SJCRH30 (cell line): ENCODE measurements at regions not wholly inside any gene's neighbourhood (a gene's known extent, or its start where the extent isn't known, plus 50 kb on each side); places are given as distances from the start of the nearest gene placed in this dataset.

Experiments
- DNase-seq, 2 experiments: peaks; one replicate each; pipeline ENCODE4 v3.0.0-alpha.2; 2015 to 2020
- H3K27ac ChIP-seq: fragments of 250-450 bp; sonication (Bioruptor Pico); 2 replicates; pipeline ENCODE4 v1.5.1; 2020; ENCODE audit warnings: mild to moderate bottlenecking, moderate library complexity
- H3K27me3 ChIP-seq: fragments of 250-450 bp; sonication (Bioruptor Pico); 2 replicates; pipeline ENCODE4 v1.5.1; 2020; ENCODE audit warnings: mild to moderate bottlenecking, moderate library complexity
- H3K36me3 ChIP-seq: fragments of 250-450 bp; sonication (Bioruptor Pico); 2 replicates; pipeline ENCODE4 v1.5.1; 2020; ENCODE audit warnings: mild to moderate bottlenecking, moderate library complexity
- H3K4me1 ChIP-seq: fragments of 250-450 bp; sonication (Bioruptor Pico); 2 replicates; pipeline ENCODE4 v1.5.1; 2020; ENCODE audit warnings: mild to moderate bottlenecking, moderate library complexity
- H3K4me3 ChIP-seq: fragments of 250-450 bp; sonication (Bioruptor Pico); 2 replicates; pipeline ENCODE4 v1.5.1; 2020; ENCODE audit warnings: mild to moderate bottlenecking, moderate library complexity
- H3K9me3 ChIP-seq: fragments of 250-450 bp; sonication (Bioruptor Pico); replicated peaks from 2 replicates; pipeline ENCODE4 v1.5.1; 2020; ENCODE audit warnings: mild to moderate bottlenecking, moderate library complexity

DNA sequence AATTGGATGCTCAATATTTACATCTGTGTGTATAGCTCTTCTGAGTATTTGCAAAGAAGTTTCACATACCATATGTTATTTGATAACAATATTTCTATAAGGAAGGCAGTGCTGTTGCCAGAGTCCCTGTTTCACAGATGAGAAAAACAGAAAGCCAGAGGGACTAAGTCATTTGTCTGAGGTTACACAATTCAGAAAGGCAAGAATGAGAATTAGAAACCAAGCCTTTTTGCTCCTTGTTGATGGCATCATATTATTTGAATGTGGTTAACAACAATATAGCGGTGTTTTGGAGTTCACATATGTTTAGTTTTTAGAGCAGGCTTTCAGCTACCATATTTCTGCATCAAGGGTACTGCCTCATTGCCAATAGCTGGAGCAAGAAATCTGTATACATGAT is 110.9 kb upstream of the PRLR start:
- H3K27ac ChIP-seq, result no peak overlapping the region
- no peaks in the 10 kb centered on the region for H3K4me1 ChIP-seq
- H3K36me3 ChIP-seq, result no peaks in the 10 kb centered on the region
- no peaks in the 10 kb centered on the region for H3K27me3 ChIP-seq
- no peak for DNase-seq
- H3K4me3 ChIP-seq, result no peak overlapping the region
- H3K9me3 ChIP-seq, result no peaks in the 10 kb centered on the region

GRCh38 chr5:35339616-35340100 is 109.4 kb upstream of the PRLR start:
- Histone ChIP-seq H3K9me3 (no peaks in the 10 kb centered on the region), H3K36me3 (no peaks in the 10 kb centered on the region), H3K27me3 (no peaks in the 10 kb centered on the region), H3K27ac (no peak overlapping the region), H3K4me3 (no peak overlapping the region), H3K4me1 (no peaks in the 10 kb centered on the region)
- DNase-seq, result no peak

DNA sequence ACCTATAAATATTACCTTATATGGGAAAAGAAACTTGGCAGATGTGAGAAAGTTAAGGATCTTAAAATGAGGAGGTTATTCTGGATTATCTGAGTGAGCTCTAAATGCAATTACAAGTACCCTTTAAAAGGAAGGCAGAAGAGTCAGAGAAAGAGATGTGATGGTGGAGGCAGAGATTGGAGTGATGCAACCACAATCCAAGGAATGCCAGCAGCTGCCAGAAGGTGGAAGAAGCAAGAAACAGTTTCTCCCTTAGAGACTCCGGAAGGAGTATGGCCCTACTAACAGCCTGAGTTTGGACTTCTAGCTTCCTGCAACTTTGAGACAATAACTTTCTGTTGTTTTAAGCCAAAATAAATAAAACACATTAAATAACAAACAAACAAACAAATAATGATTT is 108.7 kb upstream of the PRLR start:
- H3K27ac ChIP-seq, result no peak overlapping the region
- no peaks in the 10 kb centered on the region for H3K4me1 ChIP-seq
- no peaks in the 10 kb centered on the region for H3K27me3 ChIP-seq
- H3K9me3 ChIP-seq, result no peaks in the 10 kb centered on the region
- H3K36me3 ChIP-seq, result no peaks in the 10 kb centered on the region
- no peak for DNase-seq
- no peak overlapping the region for H3K4me3 ChIP-seq

DNA sequence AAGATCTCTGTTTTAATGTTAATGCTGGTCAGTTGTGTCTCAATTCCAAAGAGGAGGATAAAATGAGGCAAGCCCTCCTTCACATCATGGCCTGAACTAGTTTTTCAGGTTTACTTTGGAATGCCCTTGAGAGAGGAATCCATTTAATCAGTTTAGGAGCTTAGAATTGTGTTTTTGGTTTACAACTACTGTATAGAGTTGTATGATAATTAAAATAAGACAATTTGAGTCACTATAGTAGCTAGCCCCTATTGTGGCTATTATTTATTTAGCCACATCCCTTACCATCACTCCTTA is 107.8 kb upstream of the PRLR start:
- no peaks in the 10 kb centered on the region for H3K9me3 ChIP-seq
- no peak overlapping the region for H3K27ac ChIP-seq
- no peaks in the 10 kb centered on the region for H3K27me3 ChIP-seq
- no peaks in the 10 kb centered on the region for H3K36me3 ChIP-seq
- no peak for DNase-seq
- H3K4me1 ChIP-seq, result no peaks in the 10 kb centered on the region
- H3K4me3 ChIP-seq, result no peak overlapping the region

GRCh38 chr5:35337340-35338156 is 107.3 kb upstream of the PRLR start:
- no peak for DNase-seq
- no peaks in the 10 kb centered on the region for H3K27me3 ChIP-seq
- H3K4me1 ChIP-seq, result no peaks in the 10 kb centered on the region
- no peak overlapping the region for H3K4me3 ChIP-seq
- H3K9me3 ChIP-seq, result no peaks in the 10 kb centered on the region
- no peak overlapping the region for H3K27ac ChIP-seq
- no peaks in the 10 kb centered on the region for H3K36me3 ChIP-seq

GRCh38 chr5:35336230-35336629 is 105.9 kb upstream of the PRLR start:
- no peak overlapping the region for H3K27ac ChIP-seq
- no peak overlapping the region for H3K4me3 ChIP-seq
- no peak for DNase-seq
- H3K4me1 ChIP-seq, result no peaks in the 10 kb centered on the region
- H3K27me3 ChIP-seq, result no peaks in the 10 kb centered on the region
- no peaks in the 10 kb centered on the region for H3K9me3 ChIP-seq
- H3K36me3 ChIP-seq, result no peaks in the 10 kb centered on the region

DNA sequence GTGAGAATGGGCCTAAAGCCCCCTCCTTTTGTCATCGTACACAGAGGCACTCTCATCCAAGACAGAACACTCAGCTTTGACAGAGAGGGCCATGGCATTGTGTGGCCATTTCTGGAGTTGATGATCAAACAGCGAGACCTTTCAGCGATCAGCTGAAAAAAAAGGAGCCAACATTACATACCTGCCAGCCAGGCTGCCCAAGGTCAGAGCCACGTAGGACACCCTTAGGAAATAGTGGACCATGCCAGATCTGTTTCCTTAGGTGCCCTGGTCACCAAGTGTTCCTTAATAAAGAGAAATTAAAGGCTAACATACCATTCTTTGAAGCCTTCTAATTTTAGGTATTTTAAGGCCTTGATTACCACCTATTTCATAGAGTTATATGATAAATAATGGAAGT is 105.5 kb upstream of the PRLR start:
- Histone ChIP-seq H3K4me3 (no peak overlapping the region), H3K36me3 (no peaks in the 10 kb centered on the region), H3K27ac (no peak overlapping the region), H3K9me3 (no peaks in the 10 kb centered on the region), H3K4me1 (no peaks in the 10 kb centered on the region), H3K27me3 (no peaks in the 10 kb centered on the region)
- DNase-seq, result no peak

DNA sequence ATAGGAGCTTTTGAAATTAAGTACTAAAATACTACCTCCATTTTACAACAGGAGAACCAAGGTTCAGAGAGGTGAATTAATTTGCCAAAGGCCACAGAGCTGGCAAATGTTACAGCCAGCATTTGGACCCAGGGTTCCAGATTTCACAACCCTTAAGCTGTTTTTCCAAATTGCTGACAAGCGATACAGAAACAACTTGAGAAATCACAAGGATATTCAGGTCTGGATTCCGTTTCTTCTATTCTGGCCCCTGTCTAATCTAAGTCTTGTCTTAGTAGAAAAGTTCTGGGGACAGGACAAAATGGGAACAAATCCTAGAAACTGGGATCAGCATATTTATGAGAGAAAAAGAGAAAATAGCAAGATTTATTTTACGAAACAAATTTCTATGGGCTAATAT is 103.1 kb upstream of the PRLR start:
- Histone ChIP-seq H3K36me3 (no peaks in the 10 kb centered on the region), H3K27me3 (no peaks in the 10 kb centered on the region)

GRCh38 chr5:35331956-35332950 is 102.0 kb upstream of the PRLR start:
- Histone ChIP-seq H3K4me1 (no peaks in the 10 kb centered on the region), H3K36me3 (no peaks in the 10 kb centered on the region), H3K27ac (no peak overlapping the region), H3K4me3 (no peak overlapping the region), H3K9me3 (no peaks in the 10 kb centered on the region), H3K27me3 (no peaks in the 10 kb centered on the region)
- no peak for DNase-seq

More for the DNA sequence above, 103.1 kb upstream of the PRLR start:
- Histone ChIP-seq H3K9me3 (no peaks in the 10 kb centered on the region), H3K4me3 (no peak overlapping the region), H3K4me1 (no peaks in the 10 kb centered on the region), H3K27ac (no peak overlapping the region)
- DNase-seq, result no peak

DNA sequence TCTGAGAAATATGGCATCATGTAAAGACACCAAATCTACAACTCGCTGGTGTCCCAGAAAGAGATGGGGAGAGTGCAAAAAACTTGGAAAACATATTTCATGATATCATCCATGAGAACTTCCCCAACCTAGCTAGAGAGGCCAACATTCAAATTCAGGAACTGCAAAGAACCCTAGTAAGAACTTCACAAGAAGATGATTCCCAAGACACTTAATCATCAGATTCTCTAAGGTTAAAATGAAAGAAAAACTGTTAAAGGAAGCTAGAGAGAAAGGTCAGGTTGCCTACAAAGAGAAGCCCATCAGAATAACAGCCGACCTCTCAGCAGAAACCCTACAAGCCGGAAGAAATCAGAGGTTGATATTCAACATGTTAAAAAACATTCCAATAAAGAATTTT is 95.5 kb upstream of the PRLR start:
- H3K27ac ChIP-seq, result no peak overlapping the region
- H3K27me3 ChIP-seq, result no peaks in the 10 kb centered on the region
- H3K9me3 ChIP-seq, result no peaks in the 10 kb centered on the region
- no peaks in the 10 kb centered on the region for H3K4me1 ChIP-seq
- no peaks in the 10 kb centered on the region for H3K36me3 ChIP-seq
- no peak for DNase-seq
- H3K4me3 ChIP-seq, result no peak overlapping the region

- no peak for DNase-seq
- H3K36me3 ChIP-seq, result no peaks in the 10 kb centered on the region
- H3K27ac ChIP-seq, result no peak overlapping the region
- peaks cover 3% of the 10 kb centered on the region; the same call in 1 of the 2 replicates for H3K9me3 ChIP-seq
- H3K27me3 ChIP-seq, result no peaks in the 10 kb centered on the region
- no peaks in the 10 kb centered on the region for H3K4me1 ChIP-seq
- no peak overlapping the region for H3K4me3 ChIP-seq
These were observed 94.4 kb upstream of the PRLR start for GRCh38 chr5:35324679-35325078.

DNA sequence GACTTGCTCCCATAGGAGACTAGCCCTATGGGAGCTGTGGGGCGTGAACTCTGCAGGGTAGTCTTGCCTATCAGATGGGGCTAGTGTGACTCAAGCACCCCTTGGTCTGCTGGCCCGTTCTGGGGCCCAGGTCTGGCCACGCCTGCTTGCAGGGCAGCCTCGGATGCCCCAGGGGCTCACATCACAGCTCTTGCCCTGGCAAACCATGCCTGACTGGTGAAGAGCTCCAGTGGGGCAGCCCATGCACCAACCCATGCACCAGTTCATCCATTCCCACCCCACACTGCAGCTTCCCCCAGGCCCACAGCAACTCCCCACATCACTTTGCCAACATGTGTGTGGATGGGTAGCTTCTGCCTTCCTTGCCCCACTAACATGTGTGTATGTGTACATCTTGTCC is 93.9 kb upstream of the PRLR start:
- Histone ChIP-seq H3K4me3 (no peak overlapping the region), H3K9me3 (peaks cover 3% of the 10 kb centered on the region; the same call in 1 of the 2 replicates), H3K4me1 (no peaks in the 10 kb centered on the region), H3K36me3 (no peaks in the 10 kb centered on the region), H3K27me3 (no peaks in the 10 kb centered on the region), H3K27ac (no peak overlapping the region)
- DNase-seq, result no peak

- DNase-seq, result no peak
- H3K4me1 ChIP-seq, result peaks cover 10% of the 10 kb centered on the region
- H3K36me3 ChIP-seq, result no peaks in the 10 kb centered on the region
- no peak overlapping the region for H3K4me3 ChIP-seq
- no peaks in the 10 kb centered on the region for H3K27me3 ChIP-seq
- H3K27ac ChIP-seq, result no peak overlapping the region
- H3K9me3 ChIP-seq, result peaks cover 3% of the 10 kb centered on the region; the same call in 1 of the 2 replicates
These were observed 89.7 kb upstream of the PRLR start for GRCh38 chr5:35320029-35320428.

- no peak overlapping the region for H3K4me3 ChIP-seq
- no peak overlapping the region for H3K27ac ChIP-seq
- H3K9me3 ChIP-seq, result peaks cover 3% of the 10 kb centered on the region; the same call in 1 of the 2 replicates
- H3K36me3 ChIP-seq, result no peaks in the 10 kb centered on the region
- H3K27me3 ChIP-seq, result no peaks in the 10 kb centered on the region
- peak in 1 of 2 experiments; percentile 16 for DNase-seq
- H3K4me1 ChIP-seq, result peaks cover 10% of the 10 kb centered on the region
These were observed 89.2 kb upstream of the PRLR start for GRCh38 chr5:35319333-35320002.

DNA sequence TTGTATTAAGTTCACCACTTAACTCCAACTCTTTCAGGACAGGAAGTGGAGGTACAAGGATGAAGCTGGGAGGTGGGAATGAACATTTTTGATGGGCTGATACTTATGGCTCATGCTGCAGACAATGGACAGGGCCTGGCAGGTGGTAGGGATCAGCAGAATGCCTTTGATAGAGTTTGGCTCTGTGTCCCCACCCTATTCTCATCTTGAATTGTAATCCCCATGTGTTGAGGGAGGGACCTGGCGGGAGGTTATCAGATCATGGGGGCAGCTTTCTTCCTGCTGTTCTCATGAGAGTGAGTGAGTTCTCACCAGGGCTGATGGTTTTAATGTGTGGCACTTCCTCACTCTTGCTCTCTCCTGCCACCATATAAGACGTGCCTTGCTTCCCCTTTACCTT is 87.3 kb upstream of the PRLR start:
- H3K9me3 ChIP-seq, result peaks cover 3% of the 10 kb centered on the region; the same call in 1 of the 2 replicates
- no peaks in the 10 kb centered on the region for H3K27me3 ChIP-seq
- no peak overlapping the region; the same call in 1 of the 2 replicates for H3K27ac ChIP-seq
- H3K36me3 ChIP-seq, result no peaks in the 10 kb centered on the region
- no peak overlapping the region for H3K4me3 ChIP-seq
- H3K4me1 ChIP-seq, result peaks cover 10% of the 10 kb centered on the region
- DNase-seq, result peak in 1 of 2 experiments; percentile 32
